Gastroesophageal sphincter (tissue), 4 donors: ENCODE measurements at regions not wholly inside any gene's neighbourhood (a gene's known extent, or its start where the extent isn't known, plus 50 kb on each side); places are given as distances from the start of the nearest gene placed in this dataset.
"Not testable (repeated sequence)": the region's sequence is repeated elsewhere in the genome, so short reads cannot be mapped to it uniquely, and the experiment has no call there.

ENCODE experiments used
- ATAC-seq: fragments of 150-250 bp; one replicate; pipeline ENCODE4 v1.9.1; 2016; ENCODE audit warnings: mild to moderate bottlenecking, moderate library complexity
- H3K27ac ChIP-seq, 4 donors: fragments of 200-600 bp; sonication (generic) in 3 of 4; 1 replicate in 3 of 4; 2 replicates in 1 of 4; pipeline ENCODE4 v1.5.1; 2016 to 2019
- H3K27me3 ChIP-seq: fragments of 200-600 bp; sonication (generic); one replicate; pipeline ENCODE4 v1.5.1; 2019
- H3K36me3 ChIP-seq, 2 donors: fragments of 200-600 bp; sonication (generic); one replicate each; pipeline ENCODE4 v1.5.1; 2019; ENCODE audit warnings: control low read depth in 1 of 2
- H3K4me1 ChIP-seq, 3 donors: fragments of 200-600 bp; sonication (generic); 1 replicate in 2 of 3; 2 replicates in 1 of 3; pipeline ENCODE4 v1.5.1; 2016 to 2019; ENCODE audit warnings: control low read depth in 2 of 3
- H3K4me3 ChIP-seq, 2 donors: fragments of 200-600 bp; sonication (generic); one replicate each; pipeline ENCODE4 v1.5.1; 2019; ENCODE audit warnings: mild to moderate bottlenecking in 1 of 2, moderate library complexity in 1 of 2
- H3K9me3 ChIP-seq, 3 donors: fragments of 200-600 bp; sonication (generic); one replicate each; pipeline ENCODE4 v1.5.1; 2017 to 2019; ENCODE audit warnings: control low read depth in 2 of 3
- EP300 ChIP-seq: sonication (generic); formaldehyde crosslinking; IDR thresholded peaks from one replicate; pipeline ENCODE4 v1.6.1; 2017; ENCODE audit warnings: antibody characterized with exemption, mild to moderate bottlenecking
- POLR2A ChIP-seq, 2 donors: fragments of 450-650 bp; IDR thresholded peaks; one replicate each; pipeline ENCODE4 v1.6.1; 2017; ENCODE audit warnings: antibody characterized with exemption in 2 of 2, mild to moderate bottlenecking in 2 of 2, moderate library complexity in 1 of 2
- POLR2AphosphoS5 ChIP-seq: sonication (generic); formaldehyde crosslinking; IDR thresholded peaks from one replicate; pipeline ENCODE4 v1.6.1; 2017; ENCODE audit warnings: antibody characterized with exemption
- WGBS, 2 donors: methylation state at CpG; one replicate each; pipeline ENCODE4 v1.1.5; 2018; ENCODE audit warnings: low coverage in 1 of 2; 5-methylcytosine and 5-hydroxymethylcytosine counted together
- TF ChIP-seq, protein P1 (sequence below), 4 experiments: fragments of 200-600 bp in 2 of 4; fragments of 450-650 bp in 2 of 4; sonication (generic) in 1 of 4; IDR thresholded peaks; one replicate each; pipeline ENCODE4 v1.5.1; 2017 to 2019; ENCODE audit warnings: antibody characterized with exemption in 4 of 4, mild to moderate bottlenecking in 2 of 4, moderate library complexity in 2 of 4

DNA sequence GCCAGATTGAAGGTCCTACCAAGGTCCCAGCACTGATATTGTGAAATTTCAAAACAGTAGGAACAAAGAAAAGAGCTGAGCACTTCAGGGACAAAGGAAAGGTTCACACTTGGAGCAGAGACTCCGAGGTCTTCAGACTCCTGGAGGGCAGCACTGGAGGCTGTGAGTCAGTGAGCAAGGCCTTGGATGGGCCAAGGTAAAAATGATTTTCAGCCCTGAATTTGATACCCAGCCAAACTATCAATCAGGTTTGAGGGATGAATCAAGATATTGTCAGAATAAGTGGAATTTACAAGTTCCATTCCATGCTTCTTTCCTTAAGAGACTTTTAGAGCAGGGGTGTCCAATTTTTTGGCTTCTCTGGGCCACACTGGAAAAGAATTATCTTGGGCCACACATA, 111.7 kb downstream of the ADRA2C start:
- Histone ChIP-seq H3K27me3 (peaks cover 98% of the 10 kb centered on the region), H3K4me1 (peaks cover 0 to 15% (median 4%) of the 10 kb centered on the region in 3 donors), H3K9me3 (peaks cover 0 to 22% (median 0%) of the 10 kb centered on the region in 3 donors), H3K27ac (no peak overlapping the region), H3K36me3 (no peaks in the 10 kb centered on the region), H3K4me3 (no peak overlapping the region)
- 71 to 83% methylated on average over 1 of the region's 1 CpG for WGBS, 2 donors
- ATAC-seq = no peak
- TF ChIP-seq POLR2A (IDR thresholded peaks at IDR 0.05) = no peak

DNA sequence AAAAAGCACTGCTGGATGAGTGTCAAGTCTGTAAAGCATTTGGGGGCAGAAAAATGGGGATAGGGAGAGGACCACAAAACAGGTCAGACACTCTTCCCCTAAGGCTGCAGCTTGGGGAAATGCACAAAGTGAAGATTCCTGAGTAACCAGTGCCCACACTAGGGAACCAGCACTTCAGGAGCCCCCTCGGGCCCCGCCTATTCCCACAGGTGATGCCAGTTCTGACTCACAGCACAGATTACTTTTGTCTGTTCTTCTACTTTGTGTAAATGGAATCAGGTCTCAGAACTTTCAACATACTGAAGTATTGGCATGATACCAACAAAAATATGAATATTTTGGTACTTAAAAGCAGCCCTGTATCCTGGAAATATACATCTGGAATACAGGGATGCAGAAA, 112.5 kb downstream of the ADRA2C start:
- Histone ChIP-seq H3K27ac (no peak overlapping the region), H3K4me3 (no peak overlapping the region), H3K27me3 (peaks cover 95% of the 10 kb centered on the region), H3K9me3 (peaks cover 0 to 22% (median 0%) of the 10 kb centered on the region in 3 donors), H3K36me3 (no peaks in the 10 kb centered on the region), H3K4me1 (peaks cover 0 to 15% (median 4%) of the 10 kb centered on the region in 3 donors)
- no peak for ATAC-seq
- WGBS, 2 donors = 54 to 75% methylated on average over 2 of the region's 2 CpGs
- TF ChIP-seq EP300 = no peak
- no peak for TF ChIP-seq POLR2A (IDR thresholded peaks at IDR 0.05)
- TF ChIP-seq, protein P1, sequence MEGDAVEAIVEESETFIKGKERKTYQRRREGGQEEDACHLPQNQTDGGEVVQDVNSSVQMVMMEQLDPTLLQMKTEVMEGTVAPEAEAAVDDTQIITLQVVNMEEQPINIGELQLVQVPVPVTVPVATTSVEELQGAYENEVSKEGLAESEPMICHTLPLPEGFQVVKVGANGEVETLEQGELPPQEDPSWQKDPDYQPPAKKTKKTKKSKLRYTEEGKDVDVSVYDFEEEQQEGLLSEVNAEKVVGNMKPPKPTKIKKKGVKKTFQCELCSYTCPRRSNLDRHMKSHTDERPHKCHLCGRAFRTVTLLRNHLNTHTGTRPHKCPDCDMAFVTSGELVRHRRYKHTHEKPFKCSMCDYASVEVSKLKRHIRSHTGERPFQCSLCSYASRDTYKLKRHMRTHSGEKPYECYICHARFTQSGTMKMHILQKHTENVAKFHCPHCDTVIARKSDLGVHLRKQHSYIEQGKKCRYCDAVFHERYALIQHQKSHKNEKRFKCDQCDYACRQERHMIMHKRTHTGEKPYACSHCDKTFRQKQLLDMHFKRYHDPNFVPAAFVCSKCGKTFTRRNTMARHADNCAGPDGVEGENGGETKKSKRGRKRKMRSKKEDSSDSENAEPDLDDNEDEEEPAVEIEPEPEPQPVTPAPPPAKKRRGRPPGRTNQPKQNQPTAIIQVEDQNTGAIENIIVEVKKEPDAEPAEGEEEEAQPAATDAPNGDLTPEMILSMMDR (IDR thresholded peaks at IDR 0.05) = no peak
- TF ChIP-seq POLR2AphosphoS5 = no peak

DNA sequence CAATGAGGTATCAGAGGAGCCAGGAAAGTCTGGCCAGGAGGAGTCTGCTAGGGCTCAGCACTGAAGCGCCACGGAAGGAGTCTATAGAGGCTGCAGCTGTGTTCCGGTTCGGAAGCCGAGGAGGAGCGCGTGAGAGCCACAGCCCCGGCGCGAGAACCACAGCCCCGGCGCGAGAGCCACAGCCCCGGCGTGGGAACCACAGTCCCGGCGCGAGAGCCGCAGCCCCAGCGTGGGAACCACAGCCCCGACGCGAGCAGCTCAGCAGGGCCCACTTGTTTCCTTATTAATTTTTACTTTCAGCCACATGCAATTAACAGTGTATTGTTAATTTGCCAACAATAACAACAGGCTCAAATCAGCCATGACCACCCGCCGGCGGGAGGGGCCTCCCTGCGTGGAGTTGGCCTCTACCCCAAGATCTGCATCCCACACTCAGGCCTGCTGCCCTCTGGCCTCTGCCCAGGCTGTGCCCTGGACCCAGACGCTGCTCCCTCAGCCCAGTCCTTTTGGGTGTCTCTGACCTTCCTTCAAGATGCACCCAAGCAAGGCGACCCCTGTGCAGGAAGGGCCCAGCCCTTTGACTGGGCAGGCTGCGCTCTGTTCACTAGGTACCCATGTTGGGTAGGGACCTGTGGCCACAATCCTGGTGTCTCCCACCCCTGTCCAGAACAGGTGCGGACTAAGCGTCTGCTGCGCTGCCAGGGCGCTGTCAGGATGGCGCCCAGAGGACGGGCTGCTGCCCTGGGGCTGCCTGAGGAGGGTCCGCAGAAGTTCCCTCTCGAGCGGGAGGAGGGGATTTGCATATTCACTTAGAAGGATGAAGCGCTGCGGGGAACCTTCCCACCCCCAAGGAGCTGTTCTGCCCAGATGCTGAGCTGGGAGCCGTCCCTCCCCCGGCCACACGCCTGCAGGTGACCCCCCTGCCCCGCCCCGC, 113.8 kb downstream of the ADRA2C start:
- Histone ChIP-seq H3K27ac (no peak overlapping the region), H3K36me3 (no peaks in the 10 kb centered on the region), H3K4me1 (peaks cover 0 to 15% (median 4%) of the 10 kb centered on the region in 3 donors), H3K9me3 (peaks cover 0 to 22% (median 0%) of the 10 kb centered on the region in 3 donors), H3K27me3 (peaks cover 94% of the 10 kb centered on the region), H3K4me3 (no peak overlapping the region)
- peak; percentile 16 for ATAC-seq
- 8% methylated on average over 2 of the region's 46 CpGs; no CpG with 5 or more reads in 1 of the 2 donors for WGBS, 2 donors
- TF ChIP-seq EP300 (no peak), POLR2A (IDR thresholded peaks at IDR 0.05) (no peak), POLR2AphosphoS5 (no peak)
- TF ChIP-seq, protein P1 (IDR thresholded peaks at IDR 0.05) = no peak

DNA sequence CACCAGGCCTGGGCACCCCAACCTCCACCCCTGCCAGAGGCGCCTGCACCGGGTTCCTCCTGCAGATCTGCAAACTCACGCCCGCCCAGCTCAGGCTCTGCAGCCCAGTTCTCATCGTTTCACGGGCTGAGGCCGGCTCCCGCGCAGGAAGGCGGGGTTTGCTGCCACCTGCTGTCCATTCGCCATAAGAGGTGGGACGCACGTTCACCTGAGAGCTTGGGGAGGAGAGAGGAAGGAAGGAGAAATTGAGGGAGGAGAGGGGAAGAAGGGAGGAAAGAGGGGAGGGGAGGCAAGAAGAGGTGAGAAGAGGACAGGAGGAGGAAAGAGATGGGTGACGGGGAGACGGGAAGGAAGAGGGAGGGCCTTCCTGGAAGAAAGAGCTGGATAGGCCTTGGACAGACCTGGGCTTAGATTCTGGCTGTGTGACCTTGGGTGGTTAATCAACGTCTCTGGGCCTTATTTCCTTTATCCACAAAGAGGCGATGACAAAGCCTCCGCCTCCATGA, 114.5 kb downstream of the ADRA2C start:
- Histone ChIP-seq H3K27ac (no peak overlapping the region), H3K9me3 (peaks cover 0 to 22% (median 0%) of the 10 kb centered on the region in 3 donors), H3K27me3 (peaks cover 94% of the 10 kb centered on the region), H3K36me3 (no peaks in the 10 kb centered on the region), H3K4me1 (peaks cover 0 to 15% (median 4%) of the 10 kb centered on the region in 3 donors), H3K4me3 (no peak overlapping the region)
- ATAC-seq = peak; percentile 41
- TF ChIP-seq EP300 (no peak), POLR2A (IDR thresholded peaks at IDR 0.05) (no peak), POLR2AphosphoS5 (no peak)
- TF ChIP-seq, protein P1 (IDR thresholded peaks at IDR 0.05) = peak in 3 of 4 experiments; percentile 44 to 71 (median 58)
- WGBS, 2 donors = 4 to 9% methylated on average over 5 to 7 of the region's 18 CpGs

DNA sequence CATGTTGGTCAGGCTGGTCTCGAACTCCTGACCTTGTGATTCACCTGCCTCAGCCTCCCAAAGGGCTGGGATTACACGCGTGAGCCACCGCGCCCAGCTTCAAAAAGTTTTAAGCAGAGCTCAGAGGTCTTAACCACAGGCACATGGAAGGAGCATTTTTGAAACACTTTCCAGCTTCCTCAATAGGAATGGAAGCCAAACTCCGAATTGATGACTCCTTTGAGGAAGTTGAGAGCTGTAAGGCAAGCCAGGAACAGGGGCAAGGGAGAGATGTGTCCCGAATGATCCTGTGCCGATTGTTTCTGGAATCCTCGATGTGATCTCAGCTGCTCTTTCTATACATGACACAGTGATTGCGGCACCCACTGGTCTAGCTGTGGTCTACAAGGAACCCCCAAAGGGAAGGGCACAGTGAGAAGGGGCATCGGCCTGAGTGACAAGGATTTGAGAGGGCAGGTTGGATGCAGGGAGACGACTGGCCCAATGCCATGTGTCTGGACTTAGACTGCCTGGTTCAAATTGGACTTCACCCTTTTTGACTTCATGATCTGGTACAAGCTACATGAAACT, 116.2 kb downstream of the ADRA2C start:
- not testable (repeated sequence) for H3K36me3 ChIP-seq, H3K4me3 ChIP-seq, H3K27ac ChIP-seq, ATAC-seq
- Histone ChIP-seq H3K4me1 (peaks cover 0 to 15% (median 4%) of the 10 kb centered on the region in 3 donors), H3K27me3 (peaks cover 87% of the 10 kb centered on the region), H3K9me3 (peaks cover 0 to 11% (median 0%) of the 10 kb centered on the region in 3 donors)
- WGBS, 2 donors = 72 to 83% methylated on average over 4 to 12 of the region's 12 CpGs

DNA sequence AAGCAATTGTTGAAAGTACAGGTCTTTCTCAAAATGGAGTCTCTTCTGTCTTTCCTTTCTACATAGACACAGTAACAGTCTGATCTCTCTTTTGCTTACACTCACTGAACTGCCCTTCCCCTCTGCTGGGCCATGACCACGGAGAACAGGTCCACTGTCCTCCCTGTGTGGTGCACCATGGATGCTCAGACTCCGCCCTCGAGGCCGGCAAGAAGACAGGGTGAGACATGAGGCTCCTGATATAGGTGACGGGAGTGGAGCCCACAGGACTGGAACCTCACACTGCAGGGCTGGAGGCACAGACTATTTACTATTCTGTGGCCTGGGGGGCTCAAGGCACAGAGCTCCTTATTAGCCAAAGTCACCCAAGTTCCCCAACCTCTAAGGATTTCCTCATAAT, 118.1 kb downstream of the ADRA2C start:
- 33% methylated on average over 1 of the region's 5 CpGs; no CpG with 5 or more reads in 1 of the 2 donors for WGBS, 2 donors
- peaks cover 0 to 15% (median 4%) of the 10 kb centered on the region in 3 donors for H3K4me1 ChIP-seq
- not testable (repeated sequence) for H3K27ac ChIP-seq, H3K9me3 ChIP-seq, ATAC-seq, H3K36me3 ChIP-seq, H3K4me3 ChIP-seq
- peaks cover 68% of the 10 kb centered on the region for H3K27me3 ChIP-seq

DNA sequence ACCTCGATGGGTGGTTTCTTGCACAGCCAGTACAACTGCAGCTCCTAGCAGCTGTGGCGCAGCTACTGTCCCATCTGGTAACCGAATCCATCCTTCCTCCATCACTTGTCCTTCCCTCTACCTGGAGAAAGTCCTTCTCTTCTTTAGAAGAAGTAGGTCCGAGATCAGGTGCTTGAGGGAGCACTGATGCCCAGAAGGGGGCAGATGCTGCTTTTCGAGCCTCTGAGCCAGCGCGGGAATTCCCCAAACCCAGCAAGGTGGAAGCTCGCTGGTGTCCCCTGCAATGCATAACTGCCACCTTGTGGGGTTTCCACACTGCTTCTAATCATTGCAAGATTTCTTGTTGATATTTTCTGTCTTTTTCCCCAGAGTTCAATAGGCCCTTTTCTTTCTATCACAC, 127.4 kb downstream of the ADRA2C start:
- H3K4me3 ChIP-seq, H3K9me3 ChIP-seq, H3K36me3 ChIP-seq, H3K4me1 ChIP-seq, H3K27ac ChIP-seq, ATAC-seq: not testable (repeated sequence)
- H3K27me3 ChIP-seq = peaks cover 44% of the 10 kb centered on the region
- WGBS, 2 donors = 0% methylated on average over 1 of the region's 8 CpGs; no CpG with 5 or more reads in 1 of the 2 donors

DNA sequence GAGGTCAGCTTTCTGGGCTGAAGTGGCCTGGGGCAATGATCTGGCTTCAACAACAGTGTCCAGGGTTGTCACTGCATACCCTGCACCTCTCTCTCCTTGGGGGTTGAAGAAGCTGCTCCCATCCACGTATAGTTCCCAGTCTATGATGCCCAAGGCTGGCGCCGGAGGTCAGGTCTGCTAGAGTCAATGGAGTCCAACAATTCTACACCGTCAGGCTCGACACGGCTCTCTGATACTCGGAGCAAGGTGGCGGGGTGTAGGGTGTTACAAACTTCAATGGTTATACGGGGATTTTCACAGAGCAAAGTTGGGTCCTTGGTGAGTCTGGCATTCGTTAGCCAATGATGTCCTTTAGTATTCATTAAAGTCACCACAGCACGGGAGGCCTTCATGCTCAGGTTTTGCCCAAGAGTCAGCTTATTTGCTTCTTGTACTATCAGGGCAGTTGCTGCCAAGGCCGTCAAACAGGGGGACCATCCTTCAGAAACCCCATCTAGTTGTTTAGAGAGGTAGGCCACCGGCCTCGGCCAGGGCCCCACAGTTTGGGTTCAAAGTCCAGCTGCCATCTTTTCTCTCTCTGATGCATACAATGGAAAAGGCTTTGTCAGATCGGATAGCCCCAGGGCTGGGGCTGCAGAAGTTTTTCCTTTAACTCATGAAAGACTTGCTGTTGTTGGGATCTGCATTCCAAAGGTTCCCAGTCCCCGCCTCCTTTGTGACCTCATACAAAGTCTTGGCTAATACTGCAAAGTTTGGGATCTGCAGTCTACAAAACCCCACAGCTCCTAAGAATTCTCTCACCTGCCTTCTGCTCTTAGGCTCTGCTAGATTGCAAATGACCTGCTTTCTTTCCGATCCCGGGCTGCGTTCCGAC, 128.1 kb downstream of the ADRA2C start:
- H3K36me3 ChIP-seq, H3K27ac ChIP-seq, H3K4me1 ChIP-seq, H3K9me3 ChIP-seq, ATAC-seq, H3K4me3 ChIP-seq: not testable (repeated sequence)
- peaks cover 44% of the 10 kb centered on the region for H3K27me3 ChIP-seq
- WGBS, 2 donors = 71 to 75% methylated on average over 5 to 8 of the region's 20 CpGs
